ENCODE measurements at regions not wholly inside any gene's neighbourhood (a gene's known extent, or its start where the extent isn't known, plus 50 kb on each side); places are given as distances from the start of the nearest gene placed in this dataset.

GRCh38 chr6:67748521-67748920 is 886.6 kb upstream of the ADGRB3 start:
- CTCF ChIA-PET, result no interaction called here
- intact Hi-C loops (cut with micrococcal nuclease), result no loop called here
- POLR2A ChIA-PET, result no interaction called here

More at GRCh38 chr6:67748521-67748920, 886.6 kb upstream of the ADGRB3 start:
- H3K4me3 ChIP-seq (replicated peaks in 1 of 3; ENCODE audit: insufficient read depth in 1 of 3, low read depth in 1 of 3, low read length in 3 of 3), result no peak overlapping the region
- dilution Hi-C loops (cut with MboI; ENCODE audit: extremely low pct_ligation_motif_present, low sequenced_read_pairs), result no loop called here
- no peaks in the 10 kb centered on the region for H3K79me2 ChIP-seq (ENCODE audit: control insufficient read depth, insufficient read depth, low read length)
- TF ChIP-seq EZH2 (IDR thresholded peaks at IDR 0.05; ENCODE audit: borderline replicate concordance, low read depth, low read length, severe bottlenecking) (no peak), POLR2A (IDR thresholded peaks at IDR 0.05; ENCODE audit: low read depth, low read length) (no peak), MAX (IDR thresholded peaks at IDR 0.05; ENCODE audit: insufficient read depth, insufficient read length) (no peak), GATA2 (IDR thresholded peaks at IDR 0.05; ENCODE audit: insufficient read depth, insufficient read length, low read depth, low read length) (no peak), POLR2AphosphoS5 (IDR thresholded peaks at IDR 0.05; ENCODE audit: insufficient read depth, low read depth, low read length) (no peak), JUN (IDR thresholded peaks at IDR 0.05; ENCODE audit: borderline replicate concordance, insufficient read depth, insufficient read length, low read depth) (no peak), MYC (IDR thresholded peaks at IDR 0.05; ENCODE audit: low read depth, low read length) (no peak), FOS (IDR thresholded peaks at IDR 0.05; ENCODE audit: borderline replicate concordance, insufficient read depth, low read length) (no peak)
- TF ChIP-seq, protein P1, sequence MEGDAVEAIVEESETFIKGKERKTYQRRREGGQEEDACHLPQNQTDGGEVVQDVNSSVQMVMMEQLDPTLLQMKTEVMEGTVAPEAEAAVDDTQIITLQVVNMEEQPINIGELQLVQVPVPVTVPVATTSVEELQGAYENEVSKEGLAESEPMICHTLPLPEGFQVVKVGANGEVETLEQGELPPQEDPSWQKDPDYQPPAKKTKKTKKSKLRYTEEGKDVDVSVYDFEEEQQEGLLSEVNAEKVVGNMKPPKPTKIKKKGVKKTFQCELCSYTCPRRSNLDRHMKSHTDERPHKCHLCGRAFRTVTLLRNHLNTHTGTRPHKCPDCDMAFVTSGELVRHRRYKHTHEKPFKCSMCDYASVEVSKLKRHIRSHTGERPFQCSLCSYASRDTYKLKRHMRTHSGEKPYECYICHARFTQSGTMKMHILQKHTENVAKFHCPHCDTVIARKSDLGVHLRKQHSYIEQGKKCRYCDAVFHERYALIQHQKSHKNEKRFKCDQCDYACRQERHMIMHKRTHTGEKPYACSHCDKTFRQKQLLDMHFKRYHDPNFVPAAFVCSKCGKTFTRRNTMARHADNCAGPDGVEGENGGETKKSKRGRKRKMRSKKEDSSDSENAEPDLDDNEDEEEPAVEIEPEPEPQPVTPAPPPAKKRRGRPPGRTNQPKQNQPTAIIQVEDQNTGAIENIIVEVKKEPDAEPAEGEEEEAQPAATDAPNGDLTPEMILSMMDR (IDR thresholded peaks at IDR 0.05; ENCODE audit: extremely low read depth in 1 of 2, insufficient read depth in 1 of 2, low read depth in 1 of 2, low read length in 2 of 2), result no peak
- no peaks in the 10 kb centered on the region for H3K4me1 ChIP-seq (ENCODE audit: control insufficient read depth, extremely low read depth, insufficient read depth, low read length)
- no peak overlapping the region for H3K4me2 ChIP-seq (ENCODE audit: insufficient read depth, low read length)
- H3K9me1 ChIP-seq (replicated peaks; ENCODE audit: control insufficient read depth, extremely low read depth, insufficient read depth, low read length), result no peaks in the 10 kb centered on the region
- BruUV-seq (replicated peaks), result no TSS peak
- DNase-seq (ENCODE audit: low read depth, low spot score) (no peak), FAIRE-seq (no peak)
- H3K27ac ChIP-seq (ENCODE audit: insufficient read depth, low read depth, low read length), result no peak overlapping the region
- no peaks in the 10 kb centered on the region for H4K20me1 ChIP-seq (replicated peaks; ENCODE audit: control insufficient read depth, extremely low read depth, insufficient read depth, low read length)
- no peak overlapping the region for H2AFZ ChIP-seq (ENCODE audit: low read depth, low read length)
- H3K36me3 ChIP-seq (ENCODE audit: control insufficient read depth in 2 of 2, extremely low read depth in 1 of 2, insufficient read depth in 2 of 2, low read length in 2 of 2), result no peaks in the 10 kb centered on the region
- no peak overlapping the region for H3K9ac ChIP-seq (replicated peaks; ENCODE audit: extremely low read depth, insufficient read depth, low read length)
- H3K27me3 ChIP-seq (ENCODE audit: control insufficient read depth in 2 of 2, insufficient read depth in 2 of 2, low read length in 2 of 2), result no peaks in the 10 kb centered on the region
- no peaks in the 10 kb centered on the region for H3K9me3 ChIP-seq (replicated peaks; ENCODE audit: control insufficient read depth, insufficient read depth, low read length)

Measured in endothelial cell of umbilical vein (primary cell).